Tibial artery (tissue), 4 donors: ENCODE measurements at regions not wholly inside any gene's neighbourhood (a gene's known extent, or its start where the extent isn't known, plus 50 kb on each side); places are given as distances from the start of the nearest gene placed in this dataset.

Experiments used
- DNase-seq, 2 donors: peaks; one replicate each; pipeline ENCODE4 v3.0.0-alpha.2; 2019
- H3K27ac ChIP-seq, 2 donors: fragments of 200-600 bp; sonication (generic) in 1 of 2; 1 replicate in 1 of 2; 2 replicates in 1 of 2; pipeline ENCODE4 v1.5.1; 2018 to 2019; ENCODE audit warnings: mild to moderate bottlenecking in 1 of 2
- H3K27me3 ChIP-seq, 2 donors: fragments of 200-600 bp; sonication (generic) in 1 of 2; one replicate each; pipeline versions ENCODE4 v1.5.1 to v1.6.0; 2016 to 2019
- H3K36me3 ChIP-seq, 3 donors: fragments of 200-600 bp; sonication (generic) in 2 of 3; one replicate each; pipeline ENCODE4 v1.5.1; 2016 to 2019; ENCODE audit warnings: mild to moderate bottlenecking in 2 of 3
- H3K4me1 ChIP-seq, 4 donors: fragments of 200-600 bp; sonication (generic) in 2 of 4; 1 replicate in 3 of 4; 2 replicates in 1 of 4; pipeline ENCODE4 v1.5.1; 2016 to 2019
- H3K4me3 ChIP-seq, 2 donors: fragments of 200-600 bp; sonication (generic) in 1 of 2; 1 replicate in 1 of 2; 2 replicates in 1 of 2; pipeline ENCODE4 v1.5.1; 2018 to 2019; ENCODE audit warnings: mild to moderate bottlenecking in 2 of 2
- H3K9me3 ChIP-seq, 3 donors: fragments of 200-600 bp; sonication (generic) in 1 of 3; one replicate each; pipeline ENCODE4 v1.5.1; 2016 to 2019
- CTCF ChIP-seq, 2 experiments: fragments of 200-600 bp in 1 of 2; fragments of 450-650 bp in 1 of 2; IDR thresholded peaks; one replicate each; pipeline ENCODE4 v1.5.1; 2017 to 2019; ENCODE audit warnings: antibody characterized with exemption in 2 of 2, mild to moderate bottlenecking in 1 of 2, moderate library complexity in 1 of 2
- intact Hi-C: fragments of 100-400 bp; cut with DNase I; formaldehyde crosslinking; loops from one replicate; pipeline ENCODE4 v1.15.0; 2023; ENCODE audit warnings: low total_unique reads

- Histone ChIP-seq H3K27ac (no peak overlapping the region), H3K27me3 (no peaks in the 10 kb centered on the region), H3K4me1 (no peaks in the 10 kb centered on the region), H3K9me3 (peaks cover 0 to 15% (median 3%) of the 10 kb centered on the region in 3 donors), H3K4me3 (no peak overlapping the region), H3K36me3 (no peaks in the 10 kb centered on the region)
- intact Hi-C loops: no loop called here
- no peak for TF ChIP-seq CTCF (IDR thresholded peaks at IDR 0.05)
- no peak for DNase-seq
Measured at GRCh38 chr5:124421584-124421983, 324.9 kb downstream of the ZNF608 start.

- no peaks in the 10 kb centered on the region for H3K4me1 ChIP-seq
- no peak for TF ChIP-seq CTCF (IDR thresholded peaks at IDR 0.05)
- no peaks in the 10 kb centered on the region for H3K36me3 ChIP-seq
- peaks cover 0 to 15% (median 3%) of the 10 kb centered on the region in 3 donors for H3K9me3 ChIP-seq
- intact Hi-C loops: no loop called here
- no peak overlapping the region for H3K27ac ChIP-seq
- H3K4me3 ChIP-seq: no peak overlapping the region
- no peak for DNase-seq
- H3K27me3 ChIP-seq: no peaks in the 10 kb centered on the region
Measured at GRCh38 chr5:124420952-124421351, 325.5 kb downstream of the ZNF608 start.

- no peak overlapping the region for H3K4me3 ChIP-seq
- no peaks in the 10 kb centered on the region for H3K27me3 ChIP-seq
- no peaks in the 10 kb centered on the region for H3K36me3 ChIP-seq
- no peak overlapping the region for H3K27ac ChIP-seq
- intact Hi-C loops: no loop called here
- no peak for DNase-seq
- no peaks in the 10 kb centered on the region for H3K4me1 ChIP-seq
- no peak for TF ChIP-seq CTCF (IDR thresholded peaks at IDR 0.05)
- H3K9me3 ChIP-seq: peaks cover 0 to 12% (median 3%) of the 10 kb centered on the region in 3 donors
Measured at GRCh38 chr5:124419531-124419930, 326.9 kb downstream of the ZNF608 start.

GRCh38 chr5:124418390-124418789, 328.0 kb downstream of the ZNF608 start:
- Histone ChIP-seq H3K4me1 (no peaks in the 10 kb centered on the region), H3K27ac (no peak overlapping the region), H3K36me3 (no peaks in the 10 kb centered on the region), H3K4me3 (no peak overlapping the region), H3K27me3 (no peaks in the 10 kb centered on the region), H3K9me3 (peaks cover 0 to 5% (median 2%) of the 10 kb centered on the region in 3 donors)
- intact Hi-C loops: no loop called here
- no peak for TF ChIP-seq CTCF (IDR thresholded peaks at IDR 0.05)
- DNase-seq: no peak

GRCh38 chr5:124417196-124417595, 329.2 kb downstream of the ZNF608 start:
- Histone ChIP-seq H3K27ac (no peak overlapping the region), H3K4me1 (no peaks in the 10 kb centered on the region), H3K36me3 (no peaks in the 10 kb centered on the region), H3K4me3 (no peak overlapping the region), H3K9me3 (no peaks in the 10 kb centered on the region), H3K27me3 (no peaks in the 10 kb centered on the region)
- no peak for DNase-seq
- no peak for TF ChIP-seq CTCF (IDR thresholded peaks at IDR 0.05)
- intact Hi-C loops: no loop called here

GRCh38 chr5:124416627-124417026, 329.8 kb downstream of the ZNF608 start:
- no peak for DNase-seq
- no peak for TF ChIP-seq CTCF (IDR thresholded peaks at IDR 0.05)

More at GRCh38 chr5:124416627-124417026, 329.8 kb downstream of the ZNF608 start:
- Histone ChIP-seq H3K4me3 (no peak overlapping the region), H3K27me3 (no peaks in the 10 kb centered on the region), H3K27ac (no peak overlapping the region), H3K36me3 (no peaks in the 10 kb centered on the region), H3K4me1 (no peaks in the 10 kb centered on the region), H3K9me3 (no peaks in the 10 kb centered on the region)
- intact Hi-C loops: no loop called here
